GM18505 (cell line): ENCODE measurements at regions not wholly inside any gene's neighbourhood (a gene's known extent, or its start where the extent isn't known, plus 50 kb on each side); places are given as distances from the start of the nearest gene placed in this dataset.
"Not testable (repeated sequence)": the region's sequence is repeated elsewhere in the genome, so short reads cannot be mapped to it uniquely, and the experiment has no call there.

Experiments used
- ATAC-seq: cut with Tn5 transposase; IDR thresholded peaks from one replicate; pipeline ENCODE4 v1.9.1; 2021; ENCODE audit not compliant: unreplicated experiment
- POLR2A ChIP-seq: IDR thresholded peaks from 4 replicates; pipeline ENCODE4 v1.6.1; 2011; ENCODE audit warnings: borderline replicate concordance; ENCODE audit not compliant: insufficient read depth, insufficient read length; ENCODE audit errors: extremely low read depth

- ATAC-seq: no peak
- TF ChIP-seq POLR2A: no peak
Measured at GRCh38 chr4:148634476-148634875, 192.3 kb upstream of the NR3C2 start.

GRCh38 chr4:148633720-148634119 lies 191.5 kb upstream of the NR3C2 start:
- no peak for TF ChIP-seq POLR2A
- ATAC-seq: no peak

GRCh38 chr4:148632476-148632875 lies 190.3 kb upstream of the NR3C2 start:
- ATAC-seq: no peak
- no peak for TF ChIP-seq POLR2A

- TF ChIP-seq POLR2A: no peak
- no peak for ATAC-seq
Measured at GRCh38 chr4:148630051-148630450, 187.8 kb upstream of the NR3C2 start.

GRCh38 chr4:148618856-148619255 lies 176.6 kb upstream of the NR3C2 start:
- TF ChIP-seq POLR2A: no peak
- ATAC-seq: no peak

GRCh38 chr4:148608968-148609367 lies 166.8 kb upstream of the NR3C2 start:
- ATAC-seq: no peak
- no peak for TF ChIP-seq POLR2A

GRCh38 chr4:148598418-148599207 lies 156.4 kb upstream of the NR3C2 start:
- not testable (repeated sequence) for ATAC-seq

- no peak for ATAC-seq
- no peak for TF ChIP-seq POLR2A
Measured at GRCh38 chr4:148589182-148589581, 147.0 kb upstream of the NR3C2 start.

GRCh38 chr4:148575577-148575976 lies 133.4 kb upstream of the NR3C2 start:
- ATAC-seq: no peak

GRCh38 chr4:148574911-148575310 lies 132.7 kb upstream of the NR3C2 start:
- TF ChIP-seq POLR2A: no peak
- ATAC-seq: no peak

More at GRCh38 chr4:148575577-148575976, 133.4 kb upstream of the NR3C2 start:
- no peak for TF ChIP-seq POLR2A

GRCh38 chr4:148574502-148574901 lies 132.3 kb upstream of the NR3C2 start:
- TF ChIP-seq POLR2A: no peak
- no peak for ATAC-seq

- ATAC-seq: no peak
- TF ChIP-seq POLR2A: no peak
Measured at GRCh38 chr4:148574066-148574465, 131.9 kb upstream of the NR3C2 start.

- ATAC-seq: no peak
- TF ChIP-seq POLR2A: no peak
Measured at GRCh38 chr4:148573296-148573695, 131.1 kb upstream of the NR3C2 start.

GRCh38 chr4:148565801-148566200 lies 123.6 kb upstream of the NR3C2 start:
- TF ChIP-seq POLR2A: no peak
- ATAC-seq: no peak

- TF ChIP-seq POLR2A: no peak
- no peak for ATAC-seq
Measured at GRCh38 chr4:148563684-148564083, 121.5 kb upstream of the NR3C2 start.
